Brain microvascular endothelial cell (primary cell): ENCODE measurements at regions not wholly inside any gene's neighbourhood (a gene's known extent, or its start where the extent isn't known, plus 50 kb on each side); places are given as distances from the start of the nearest gene placed in this dataset.

Experiments
- DNase-seq: peaks from one replicate; pipeline ENCODE4 v3.0.0-alpha.2; 2020
- H3K27ac ChIP-seq: fragments of 250-450 bp; sonication (Bioruptor Pico); 2 replicates; pipeline ENCODE4 v1.5.1; 2020; ENCODE audit warnings: mild to moderate bottlenecking, moderate library complexity
- H3K27me3 ChIP-seq: fragments of 250-450 bp; sonication (Bioruptor Pico); replicated peaks from 2 replicates; pipeline ENCODE4 v1.5.1; 2020; ENCODE audit warnings: mild to moderate bottlenecking
- H3K36me3 ChIP-seq: fragments of 250-450 bp; sonication (Bioruptor Pico); replicated peaks from 2 replicates; pipeline ENCODE4 v1.5.1; 2020; ENCODE audit warnings: mild to moderate bottlenecking
- H3K4me3 ChIP-seq: 2 replicates; pipeline ENCODE4 v1.5.1; 2011; ENCODE audit warnings: low read depth, mild to moderate bottlenecking, control low read depth, low read length, moderate library complexity
- in situ Hi-C: cut with HindIII; loops from 2 replicates; pipeline ENCODE4 v1.10.0; 2017; ENCODE audit warnings: low sequenced_read_pairs, low pct_ligation_motif_present
- TF ChIP-seq, protein P1 (sequence below): IDR thresholded peaks from 2 replicates; pipeline ENCODE4 v1.5.1; 2011; ENCODE audit warnings: low read depth, mild to moderate bottlenecking, moderate library complexity, low read length, control low read depth, inconsistent platforms; ENCODE audit errors: missing control alignments

DNA sequence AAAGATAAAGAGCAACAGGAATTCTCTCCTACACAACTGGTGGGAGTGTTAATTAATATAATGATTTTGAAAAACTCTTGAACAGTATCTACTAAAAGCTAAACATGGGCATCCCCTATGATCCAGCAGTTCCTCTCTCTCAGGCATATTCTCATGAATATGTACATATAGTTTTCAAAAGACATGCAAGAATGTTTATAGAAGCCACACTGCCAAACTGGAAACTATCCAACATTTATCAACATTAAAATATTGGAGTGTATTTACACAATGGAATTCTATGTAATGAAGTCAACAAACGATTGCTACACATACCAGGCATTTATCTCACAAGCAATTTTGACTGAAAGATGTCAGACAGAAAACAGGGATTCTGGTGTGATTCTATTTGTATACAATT lies 404.5 kb upstream of the ANKRD30A start:
- Histone ChIP-seq H3K27me3 (no peaks in the 10 kb centered on the region), H3K4me3 (no peak overlapping the region), H3K36me3 (no peaks in the 10 kb centered on the region), H3K27ac (no peak overlapping the region)
- TF ChIP-seq, protein P1, sequence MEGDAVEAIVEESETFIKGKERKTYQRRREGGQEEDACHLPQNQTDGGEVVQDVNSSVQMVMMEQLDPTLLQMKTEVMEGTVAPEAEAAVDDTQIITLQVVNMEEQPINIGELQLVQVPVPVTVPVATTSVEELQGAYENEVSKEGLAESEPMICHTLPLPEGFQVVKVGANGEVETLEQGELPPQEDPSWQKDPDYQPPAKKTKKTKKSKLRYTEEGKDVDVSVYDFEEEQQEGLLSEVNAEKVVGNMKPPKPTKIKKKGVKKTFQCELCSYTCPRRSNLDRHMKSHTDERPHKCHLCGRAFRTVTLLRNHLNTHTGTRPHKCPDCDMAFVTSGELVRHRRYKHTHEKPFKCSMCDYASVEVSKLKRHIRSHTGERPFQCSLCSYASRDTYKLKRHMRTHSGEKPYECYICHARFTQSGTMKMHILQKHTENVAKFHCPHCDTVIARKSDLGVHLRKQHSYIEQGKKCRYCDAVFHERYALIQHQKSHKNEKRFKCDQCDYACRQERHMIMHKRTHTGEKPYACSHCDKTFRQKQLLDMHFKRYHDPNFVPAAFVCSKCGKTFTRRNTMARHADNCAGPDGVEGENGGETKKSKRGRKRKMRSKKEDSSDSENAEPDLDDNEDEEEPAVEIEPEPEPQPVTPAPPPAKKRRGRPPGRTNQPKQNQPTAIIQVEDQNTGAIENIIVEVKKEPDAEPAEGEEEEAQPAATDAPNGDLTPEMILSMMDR = no peak
- DNase-seq = no peak
- in situ Hi-C loops = no loop called here

DNA sequence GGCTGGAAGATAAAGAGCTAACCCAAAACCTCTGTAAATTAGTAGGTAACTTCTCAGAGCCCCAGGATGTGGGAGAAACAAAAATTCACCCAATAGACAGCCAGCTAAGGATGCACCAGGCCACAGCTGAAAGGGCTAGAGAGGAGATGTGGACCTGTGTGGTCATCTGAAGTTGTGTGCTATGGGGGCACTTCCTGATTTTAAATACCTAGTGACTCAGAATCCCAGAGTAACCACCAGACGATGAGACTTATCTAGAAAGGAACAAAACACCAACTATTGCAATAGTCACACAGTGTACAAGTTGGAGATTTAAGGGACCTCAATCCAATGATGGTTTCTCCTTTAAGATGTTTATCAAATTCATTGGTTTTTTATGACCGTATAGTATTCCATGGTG lies 408.3 kb upstream of the ANKRD30A start:
- Histone ChIP-seq H3K27ac (no peak overlapping the region), H3K36me3 (no peaks in the 10 kb centered on the region), H3K4me3 (no peak overlapping the region), H3K27me3 (no peaks in the 10 kb centered on the region)
- in situ Hi-C loops = no loop called here
- no peak for DNase-seq
- TF ChIP-seq, protein P1 = no peak

DNA sequence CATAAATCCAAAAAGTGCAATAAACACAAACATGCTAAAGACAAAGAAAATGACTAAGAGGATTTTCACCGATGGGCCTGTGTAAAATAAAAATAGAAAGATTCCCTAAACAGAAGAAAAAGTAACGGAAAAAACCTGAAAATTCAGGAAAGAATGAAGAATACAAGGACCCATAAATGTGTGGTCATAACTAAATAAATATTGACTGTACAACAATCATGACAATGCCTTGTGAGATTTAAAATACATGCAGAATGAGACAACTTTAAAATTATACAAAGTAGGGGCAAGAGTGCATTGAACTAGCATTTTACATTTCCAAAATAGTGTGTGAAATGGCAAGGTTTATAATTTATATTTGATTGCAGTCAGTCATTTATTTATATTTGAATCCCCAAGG lies 409.1 kb upstream of the ANKRD30A start:
- H3K36me3 ChIP-seq = no peaks in the 10 kb centered on the region
- DNase-seq = no peak
- in situ Hi-C loops = no loop called here
- no peak overlapping the region for H3K4me3 ChIP-seq
- H3K27ac ChIP-seq = no peak overlapping the region
- no peaks in the 10 kb centered on the region for H3K27me3 ChIP-seq
- TF ChIP-seq, protein P1 = no peak

DNA sequence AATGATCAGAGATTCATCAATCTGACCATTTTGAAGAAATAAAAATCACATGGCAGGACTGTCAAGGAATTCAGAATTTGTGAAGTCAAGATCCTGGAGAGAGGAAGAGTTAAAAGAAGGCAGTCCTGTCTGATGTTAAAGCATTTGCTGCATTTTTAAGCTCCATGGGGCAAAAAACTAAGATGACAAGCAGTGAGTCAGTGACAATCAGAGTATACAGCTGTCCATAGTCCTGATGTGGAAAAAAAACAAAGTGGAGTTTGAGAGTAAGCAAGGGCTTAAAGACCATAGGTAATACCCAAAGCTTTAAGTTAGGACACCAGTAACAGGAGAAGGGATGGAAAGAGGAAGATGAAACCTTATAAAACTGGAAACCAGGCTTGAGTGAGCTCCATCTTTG lies 412.7 kb upstream of the ANKRD30A start:
- Histone ChIP-seq H3K36me3 (no peaks in the 10 kb centered on the region), H3K27ac (no peak overlapping the region), H3K4me3 (no peak overlapping the region), H3K27me3 (no peaks in the 10 kb centered on the region)
- in situ Hi-C loops = no loop called here
- TF ChIP-seq, protein P1 = no peak
- DNase-seq = no peak

DNA sequence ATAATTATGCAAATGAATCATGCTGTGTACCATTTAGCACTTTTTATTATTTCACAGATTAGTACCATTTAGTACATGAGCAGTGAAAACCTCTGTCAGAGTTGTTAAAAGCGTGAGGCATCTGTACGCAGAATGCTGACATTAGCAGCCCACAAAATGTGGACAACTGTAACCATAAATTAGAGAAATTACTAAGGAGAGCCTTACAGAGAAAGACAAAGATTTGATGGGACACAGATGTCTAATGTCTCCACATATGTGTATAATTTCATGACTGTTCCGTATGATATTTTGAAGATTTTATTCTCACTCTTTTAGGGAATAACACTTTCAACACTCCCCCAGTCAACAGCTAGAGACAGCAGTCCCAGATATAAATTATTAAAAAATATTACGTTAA lies 414.0 kb upstream of the ANKRD30A start:
- Histone ChIP-seq H3K27ac (no peak overlapping the region), H3K4me3 (no peak overlapping the region), H3K27me3 (no peaks in the 10 kb centered on the region), H3K36me3 (no peaks in the 10 kb centered on the region)
- DNase-seq = no peak
- TF ChIP-seq, protein P1 = no peak
- in situ Hi-C loops = no loop called here

DNA sequence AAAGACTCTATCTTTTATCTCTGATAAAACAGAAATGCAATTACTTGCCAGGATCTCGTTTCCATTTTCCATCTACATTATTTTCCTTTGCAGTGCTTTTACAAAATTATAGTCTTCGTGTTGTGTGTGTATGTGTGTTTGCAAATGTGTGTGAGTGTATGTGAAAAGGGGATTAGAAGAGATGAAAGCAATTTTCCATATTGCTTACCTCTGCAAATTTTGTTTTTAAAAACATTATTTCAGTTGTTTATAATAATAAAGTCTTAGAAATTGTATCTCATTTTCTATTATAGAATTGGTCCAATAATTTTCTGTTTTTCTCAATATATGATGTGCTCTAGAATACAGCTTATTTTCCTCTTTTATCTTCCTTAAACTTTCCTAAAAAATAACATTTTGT lies 421.3 kb upstream of the ANKRD30A start:
- Histone ChIP-seq H3K36me3 (no peaks in the 10 kb centered on the region), H3K27me3 (no peaks in the 10 kb centered on the region), H3K27ac (no peak overlapping the region), H3K4me3 (no peak overlapping the region)
- DNase-seq = no peak
- TF ChIP-seq, protein P1 = no peak
- in situ Hi-C loops = no loop called here
